Subcutaneous abdominal adipose tissue (tissue), 5 donors: ENCODE measurements at regions not wholly inside any gene's neighbourhood (a gene's known extent, or its start where the extent isn't known, plus 50 kb on each side); places are given as distances from the start of the nearest gene placed in this dataset.

Source experiments
- H3K27ac ChIP-seq: one replicate; pipeline ENCODE4 v1.7.0; 2013; ENCODE audit warnings: low read depth, mild to moderate bottlenecking, inconsistent platforms, low read length, moderate library complexity
- H3K27me3 ChIP-seq, 5 donors: one replicate each; pipeline ENCODE4 v1.7.0; 2013; ENCODE audit warnings: low read length in 5 of 5, inconsistent platforms in 1 of 5; ENCODE audit not compliant: control insufficient read depth in 5 of 5, insufficient read depth in 4 of 5
- H3K36me3 ChIP-seq, 5 donors: one replicate each; pipeline ENCODE4 v1.7.0; 2013; ENCODE audit warnings: low read length in 5 of 5; ENCODE audit not compliant: control insufficient read depth in 5 of 5, insufficient read depth in 5 of 5
- H3K4me1 ChIP-seq, 5 donors: one replicate each; pipeline ENCODE4 v1.7.0; 2013; ENCODE audit warnings: low read length in 5 of 5, mild to moderate bottlenecking in 3 of 5, moderate library complexity in 1 of 5; ENCODE audit not compliant: control insufficient read depth in 5 of 5, insufficient read depth in 5 of 5
- H3K4me3 ChIP-seq, 5 donors: one replicate each; pipeline ENCODE4 v1.7.0; 2013; ENCODE audit warnings: low read length in 5 of 5, low read depth in 1 of 5
- H3K9ac ChIP-seq, 5 donors: one replicate each; pipeline ENCODE4 v1.7.0; 2013; ENCODE audit warnings: low read length in 5 of 5, mild to moderate bottlenecking in 4 of 5, moderate library complexity in 3 of 5
- H3K9me3 ChIP-seq, 5 donors: one replicate each; pipeline ENCODE4 v1.7.0; 2013; ENCODE audit warnings: low read length in 5 of 5; ENCODE audit not compliant: control insufficient read depth in 5 of 5
- donor health status: healthy.
- donor health status: healthy.
- donor health status: healthy.
- donor health status: healthy.
- donor health status: healthy.

DNA sequence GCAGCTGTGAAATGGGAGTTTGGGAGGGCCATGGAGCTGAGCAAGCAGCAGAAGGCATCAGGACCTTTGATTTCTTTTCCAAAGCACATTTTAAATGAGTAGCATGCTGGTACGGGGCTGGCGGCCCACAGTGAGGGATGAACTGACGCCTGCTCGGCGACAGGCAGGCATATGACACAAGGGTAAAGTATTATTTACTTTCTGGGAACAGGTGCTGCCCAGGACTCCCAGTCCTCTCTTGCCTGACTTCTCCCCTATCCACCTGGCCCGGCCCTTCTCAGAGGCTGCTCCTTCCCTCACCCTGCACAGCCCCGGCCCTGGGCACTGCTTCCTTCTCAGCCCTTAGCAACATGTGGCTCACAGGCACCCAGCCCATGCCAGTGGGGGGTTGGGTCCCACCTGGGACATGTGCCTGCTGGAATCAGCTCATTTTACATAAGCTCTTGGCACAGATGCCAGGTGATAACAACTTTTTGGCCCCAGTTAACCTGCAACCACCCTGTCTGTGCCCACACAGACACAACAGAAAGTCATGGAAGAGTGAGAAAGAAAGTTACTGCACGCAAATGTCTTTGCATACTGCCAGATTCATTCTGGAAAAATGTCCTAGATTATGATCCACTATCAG lies 112.3 kb upstream of the GADD45A start:
- Histone ChIP-seq H3K36me3 (no peaks in the 10 kb centered on the region), H3K9ac (peak overlapping the region in 2 of 5 donors; percentile 37 to 60), H3K27ac (peak overlapping the region; percentile 87), H3K9me3 (no peaks in the 10 kb centered on the region), H3K27me3 (no peaks in the 10 kb centered on the region), H3K4me1 (peaks cover 2 to 42% (median 29%) of the 10 kb centered on the region in 5 donors), H3K4me3 (no peak overlapping the region)

DNA sequence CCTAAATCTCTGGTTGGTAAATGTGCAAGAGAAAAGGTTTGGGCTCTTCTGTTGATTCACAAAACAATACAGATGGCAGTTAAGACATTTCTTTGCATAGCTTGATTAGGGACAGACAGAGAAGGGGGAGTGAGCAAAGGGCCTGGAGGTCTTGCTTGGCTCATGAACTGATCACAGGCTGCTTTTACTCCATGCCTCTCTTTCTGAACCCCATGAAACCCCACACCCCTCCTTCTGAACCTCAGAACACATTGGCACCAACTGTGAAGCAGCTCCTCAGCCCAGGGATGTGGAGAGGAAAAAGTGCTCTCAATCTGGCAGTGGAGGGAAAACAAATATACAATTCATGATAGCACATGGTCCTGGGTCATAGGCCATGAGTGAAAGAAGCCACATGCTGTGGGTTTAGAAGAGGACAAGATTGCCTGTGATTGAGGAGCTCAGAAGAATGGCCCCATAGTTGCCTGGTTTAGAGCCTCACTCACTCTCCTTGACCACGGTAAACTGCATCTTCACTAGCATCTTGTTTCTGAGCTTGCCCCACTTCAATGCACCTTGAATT lies 111.6 kb upstream of the GADD45A start:
- no peaks in the 10 kb centered on the region for H3K27me3 ChIP-seq
- H3K9ac ChIP-seq, result no peak overlapping the region
- H3K4me3 ChIP-seq, result no peak overlapping the region
- no peaks in the 10 kb centered on the region for H3K36me3 ChIP-seq
- H3K9me3 ChIP-seq, result no peaks in the 10 kb centered on the region
- peaks cover 2 to 42% (median 29%) of the 10 kb centered on the region in 5 donors for H3K4me1 ChIP-seq
- peak overlapping the region; percentile 87 for H3K27ac ChIP-seq

DNA sequence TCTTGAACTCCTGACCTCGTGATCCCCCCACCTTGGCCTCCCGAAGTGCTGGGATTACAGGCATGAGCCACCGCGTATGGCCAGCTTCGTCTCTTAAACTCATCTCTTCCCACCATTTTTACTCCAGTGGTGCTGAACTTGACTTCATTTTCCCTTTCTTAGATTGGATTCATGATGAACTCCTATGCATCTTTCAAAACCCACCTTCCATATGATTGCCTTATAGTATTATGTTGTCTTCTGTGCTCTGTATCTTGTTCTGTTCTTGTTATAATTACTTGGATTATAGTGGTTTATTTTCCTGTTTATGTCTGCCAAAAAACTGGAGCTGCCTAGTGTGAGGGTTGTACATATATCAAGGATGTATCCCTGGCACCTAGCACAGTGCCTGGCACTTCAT lies 110.8 kb upstream of the GADD45A start:
- H3K9ac ChIP-seq, result no peak overlapping the region
- no peak overlapping the region for H3K4me3 ChIP-seq
- peaks cover 2 to 40% (median 28%) of the 10 kb centered on the region in 5 donors for H3K4me1 ChIP-seq
- no peaks in the 10 kb centered on the region for H3K27me3 ChIP-seq
- H3K36me3 ChIP-seq, result no peaks in the 10 kb centered on the region
- H3K9me3 ChIP-seq, result no peaks in the 10 kb centered on the region
- no peak overlapping the region for H3K27ac ChIP-seq

GRCh38 chr1:67575861-67576260 lies 109.1 kb upstream of the GADD45A start:
- H3K9ac ChIP-seq, result no peak overlapping the region
- H3K36me3 ChIP-seq, result no peaks in the 10 kb centered on the region
- H3K27ac ChIP-seq, result no peak overlapping the region
- peaks cover 0 to 26% (median 13%) of the 10 kb centered on the region in 5 donors for H3K4me1 ChIP-seq
- H3K27me3 ChIP-seq, result no peaks in the 10 kb centered on the region
- H3K4me3 ChIP-seq, result no peak overlapping the region
- H3K9me3 ChIP-seq, result no peaks in the 10 kb centered on the region

- Histone ChIP-seq H3K9me3 (no peaks in the 10 kb centered on the region), H3K27me3 (no peaks in the 10 kb centered on the region), H3K27ac (no peak overlapping the region), H3K9ac (no peak overlapping the region), H3K36me3 (no peaks in the 10 kb centered on the region), H3K4me3 (no peak overlapping the region), H3K4me1 (peaks cover 0 to 21% (median 12%) of the 10 kb centered on the region in 5 donors)
These were observed 108.5 kb upstream of the GADD45A start for GRCh38 chr1:67576474-67576873.

DNA sequence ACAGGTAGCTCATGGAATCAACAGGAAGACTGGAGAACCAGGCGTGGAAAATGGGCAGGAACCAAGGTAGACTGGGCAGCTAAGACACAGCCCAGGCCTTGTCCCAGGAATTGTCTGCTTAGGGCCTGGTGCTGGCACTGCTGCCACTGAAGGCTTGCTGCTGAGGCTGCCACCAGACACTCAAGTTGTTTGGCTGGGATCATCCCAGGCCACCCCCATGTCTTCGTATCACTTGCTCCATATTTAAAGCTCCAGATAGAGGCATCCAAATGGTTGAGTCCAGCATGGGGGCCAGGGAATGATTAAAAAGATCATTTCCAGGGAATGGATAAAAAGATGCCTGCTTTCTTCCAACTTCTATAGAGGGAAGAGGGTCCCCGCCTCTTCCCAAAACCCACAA lies 107.4 kb upstream of the GADD45A start:
- Histone ChIP-seq H3K36me3 (no peaks in the 10 kb centered on the region), H3K27me3 (no peaks in the 10 kb centered on the region), H3K4me1 (peaks cover 0 to 10% (median 2%) of the 10 kb centered on the region in 5 donors), H3K9ac (no peak overlapping the region), H3K27ac (no peak overlapping the region), H3K4me3 (no peak overlapping the region), H3K9me3 (no peaks in the 10 kb centered on the region)

DNA sequence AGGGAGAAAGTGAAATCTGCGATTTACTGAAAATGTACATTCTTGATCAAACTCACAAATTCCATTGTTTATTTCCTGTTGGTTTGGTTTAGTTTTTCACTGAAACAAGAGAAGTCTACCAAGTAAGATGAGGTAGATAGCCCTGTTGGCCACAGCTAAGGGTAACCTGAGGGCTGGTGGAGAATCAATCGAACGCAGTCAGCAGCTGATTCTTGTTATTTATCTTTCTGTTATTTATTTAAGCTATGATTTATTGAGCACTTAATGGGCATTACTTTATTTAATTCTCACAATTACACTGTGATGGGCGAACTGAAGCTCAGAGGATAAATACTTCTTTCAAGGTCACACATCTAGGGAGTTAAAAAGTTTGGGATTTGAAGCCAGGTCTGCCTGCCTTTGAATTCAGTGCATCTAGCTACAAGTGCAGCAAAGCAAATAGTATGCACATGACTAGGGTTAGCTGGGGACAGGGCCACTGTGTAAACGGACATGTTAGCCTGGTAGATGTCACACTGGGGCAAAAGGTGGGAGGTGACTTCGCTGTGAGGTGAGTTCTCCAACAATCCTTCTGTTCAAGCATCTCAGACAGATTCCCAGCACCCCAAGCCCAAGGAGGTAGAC lies 106.5 kb upstream of the GADD45A start:
- H3K36me3 ChIP-seq, result no peaks in the 10 kb centered on the region
- no peaks in the 10 kb centered on the region for H3K9me3 ChIP-seq
- H3K4me3 ChIP-seq, result no peak overlapping the region
- H3K9ac ChIP-seq, result no peak overlapping the region
- H3K27me3 ChIP-seq, result no peaks in the 10 kb centered on the region
- peaks cover 0 to 7% (median 2%) of the 10 kb centered on the region in 5 donors for H3K4me1 ChIP-seq
- H3K27ac ChIP-seq, result no peak overlapping the region

- no peak overlapping the region for H3K27ac ChIP-seq
- H3K9ac ChIP-seq, result no peak overlapping the region
- H3K4me1 ChIP-seq, result peaks cover 0 to 9% (median 3%) of the 10 kb centered on the region in 5 donors
- H3K4me3 ChIP-seq, result no peak overlapping the region
- H3K36me3 ChIP-seq, result no peaks in the 10 kb centered on the region
- no peaks in the 10 kb centered on the region for H3K27me3 ChIP-seq
- H3K9me3 ChIP-seq, result no peaks in the 10 kb centered on the region
These were observed 105.2 kb upstream of the GADD45A start for GRCh38 chr1:67579623-67580394.

GRCh38 chr1:67580691-67581403 lies 104.2 kb upstream of the GADD45A start:
- no peak overlapping the region for H3K9ac ChIP-seq
- H3K4me1 ChIP-seq, result peaks cover 0 to 9% (median 3%) of the 10 kb centered on the region in 5 donors
- H3K4me3 ChIP-seq, result no peak overlapping the region
- H3K27me3 ChIP-seq, result no peaks in the 10 kb centered on the region
- H3K9me3 ChIP-seq, result no peaks in the 10 kb centered on the region
- H3K27ac ChIP-seq, result no peak overlapping the region
- H3K36me3 ChIP-seq, result no peaks in the 10 kb centered on the region
